Eye (tissue), 1 donor: ENCODE measurements at regions not wholly inside any gene's neighbourhood (a gene's known extent, or its start where the extent isn't known, plus 50 kb on each side); places are given as distances from the start of the nearest gene placed in this dataset.

ENCODE experiments used
- DNase-seq: peaks from one replicate; pipeline ENCODE4 v3.0.0-alpha.2; 2015

DNA sequence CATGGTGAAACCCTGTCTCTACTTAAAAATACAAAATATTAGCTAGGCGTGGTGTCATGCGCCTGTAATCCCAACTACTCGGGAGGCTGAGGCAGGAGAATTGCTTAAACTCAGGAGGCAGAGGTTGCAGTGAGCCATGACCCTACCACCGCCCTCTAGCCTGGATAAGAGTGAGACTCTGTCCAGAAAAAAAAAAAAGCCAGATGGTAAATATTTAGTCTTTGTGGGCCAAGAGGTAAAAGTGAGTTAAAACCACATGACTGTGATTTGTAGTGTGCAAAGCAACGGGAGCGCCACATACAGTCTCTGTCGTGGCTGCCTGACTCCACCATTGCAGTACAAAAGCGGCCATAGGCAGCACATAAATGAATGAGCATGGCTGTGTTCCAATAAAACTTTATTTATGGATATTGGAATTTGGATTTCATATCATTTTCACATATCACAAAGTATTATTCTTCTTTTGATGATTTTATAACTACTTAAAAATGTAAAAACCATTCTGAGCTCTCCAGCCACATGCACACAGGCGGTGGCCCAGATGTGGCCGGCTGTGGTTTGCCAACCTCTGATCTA lies 51.8 kb upstream of the CASZ1 start:
- DNase-seq, result no peak

DNA sequence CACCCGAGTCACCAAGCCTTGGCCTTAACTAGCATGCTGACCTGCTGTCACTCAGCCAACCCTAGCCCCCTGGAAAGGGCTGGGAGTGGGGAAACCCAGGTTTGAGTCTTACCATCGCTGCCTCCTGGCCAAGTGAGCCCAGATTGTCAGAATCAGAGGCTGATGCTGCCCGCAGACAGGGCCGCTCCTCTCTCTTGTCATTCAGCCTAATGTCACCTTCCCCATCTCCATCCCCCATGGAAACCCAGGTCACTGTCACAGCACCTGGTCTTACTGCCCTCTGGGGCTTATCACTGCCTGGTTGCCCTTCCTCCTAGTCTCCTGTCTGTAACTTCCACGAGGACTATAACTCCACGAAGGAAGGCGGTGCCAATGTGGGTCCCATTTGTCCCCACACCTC lies 53.6 kb upstream of the CASZ1 start:
- no peak for DNase-seq

DNA sequence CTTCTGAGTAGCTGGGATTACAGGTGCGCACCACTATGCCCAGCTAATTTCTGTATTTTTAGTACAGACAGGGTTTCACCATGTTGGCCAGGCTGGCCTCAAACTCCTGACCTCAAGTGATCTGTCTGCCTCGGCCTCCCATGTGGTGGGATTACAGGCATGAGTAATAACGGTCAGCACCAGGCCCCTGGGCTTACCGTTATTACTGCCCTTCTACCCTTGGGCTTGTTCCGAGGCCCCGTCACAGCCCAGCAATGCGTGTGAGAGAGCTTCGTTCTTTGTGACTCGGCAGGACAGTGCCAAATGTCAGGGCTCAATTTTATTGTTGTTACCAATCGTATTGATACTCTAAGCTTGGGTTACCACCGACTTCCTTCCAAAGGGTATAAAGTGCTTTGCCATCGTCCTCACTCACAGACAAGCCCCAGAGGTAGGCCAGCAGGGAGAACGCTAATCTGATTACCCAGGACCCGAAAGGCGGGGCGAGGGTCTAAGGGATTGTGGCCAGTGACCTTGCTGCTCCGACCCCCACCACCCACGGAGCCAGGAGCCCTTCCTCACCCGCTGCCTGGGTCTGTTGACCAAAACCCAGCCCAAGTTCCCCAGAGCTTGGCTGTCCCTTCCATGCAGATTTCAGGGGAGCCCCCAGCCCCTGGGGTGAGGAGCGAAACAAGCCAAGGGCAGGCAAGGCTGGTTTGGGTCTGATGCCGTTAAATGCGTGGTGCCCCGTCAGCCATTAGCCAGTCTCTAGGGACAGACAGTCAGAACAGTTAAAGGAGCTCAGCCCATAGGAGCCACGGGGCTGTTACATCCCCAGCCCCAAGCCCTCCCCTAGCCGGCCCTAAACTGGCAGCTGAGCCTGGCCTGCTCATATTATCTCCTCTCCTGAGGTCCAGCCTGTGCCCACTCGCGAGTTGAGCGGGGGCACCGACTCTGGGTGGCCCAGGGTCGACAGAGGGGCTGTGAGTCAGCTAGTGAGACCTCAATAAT lies 54.9 kb upstream of the CASZ1 start:
- peak; percentile 41 for DNase-seq

DNA sequence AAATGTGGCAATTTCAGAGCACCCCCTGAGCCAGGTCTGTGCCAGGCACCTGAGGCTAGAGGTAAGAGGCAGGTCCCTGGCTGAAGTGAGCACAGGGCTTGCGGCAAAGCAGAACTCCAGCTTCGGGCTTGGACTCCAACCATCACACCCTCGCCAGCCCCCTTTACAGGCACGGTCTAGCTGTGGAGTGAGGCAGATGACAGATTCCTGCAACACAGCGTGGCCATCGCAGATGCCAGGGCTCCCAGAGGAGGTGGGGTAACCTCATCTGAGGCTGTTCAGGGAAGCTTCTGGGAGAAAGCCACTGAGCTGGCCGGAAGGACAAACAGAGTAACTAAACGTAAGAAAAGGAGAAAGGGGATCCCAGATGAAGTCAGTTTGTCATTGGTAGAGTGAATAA lies 55.6 kb upstream of the CASZ1 start:
- no peak for DNase-seq

DNA sequence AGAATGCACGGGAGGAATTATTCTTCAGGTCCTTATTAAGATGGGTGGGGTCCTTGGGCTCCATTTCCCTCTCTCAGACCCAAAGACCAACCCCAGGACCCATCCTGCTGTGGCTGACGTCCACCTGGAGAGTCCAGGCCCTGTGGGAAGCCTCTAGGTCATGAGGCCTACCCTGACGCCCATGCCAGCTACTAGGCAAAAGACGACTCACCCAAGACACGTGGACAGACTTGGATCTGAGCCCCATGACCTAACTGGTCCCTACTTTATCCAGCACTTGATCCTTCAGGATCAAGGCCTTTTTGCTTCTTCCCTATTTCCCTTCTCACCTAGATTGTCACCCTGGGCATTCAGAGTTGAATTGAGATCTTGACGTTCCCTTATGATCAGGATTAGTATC lies 56.0 kb upstream of the CASZ1 start:
- no peak for DNase-seq

DNA sequence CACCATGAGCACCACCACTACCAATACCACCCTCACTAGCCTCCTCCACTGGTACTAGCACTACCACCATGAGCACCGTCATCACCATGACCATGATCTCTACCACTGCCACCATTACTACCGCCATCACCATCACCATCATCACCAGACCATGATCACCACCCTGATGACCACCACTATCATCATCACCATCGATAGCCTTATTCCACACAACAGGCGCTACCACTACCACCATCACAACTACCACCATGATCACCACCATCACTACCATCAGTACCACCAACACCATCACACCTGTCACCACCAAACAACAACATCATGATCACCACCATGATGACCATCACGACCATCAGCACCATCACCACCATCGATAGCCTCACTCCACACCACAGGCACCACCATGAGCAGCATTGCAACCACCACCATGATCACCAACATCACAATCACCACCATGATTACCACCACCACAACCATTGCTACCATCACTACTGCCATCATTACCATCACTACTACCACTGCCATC lies 56.6 kb upstream of the CASZ1 start:
- DNase-seq, result no peak

DNA sequence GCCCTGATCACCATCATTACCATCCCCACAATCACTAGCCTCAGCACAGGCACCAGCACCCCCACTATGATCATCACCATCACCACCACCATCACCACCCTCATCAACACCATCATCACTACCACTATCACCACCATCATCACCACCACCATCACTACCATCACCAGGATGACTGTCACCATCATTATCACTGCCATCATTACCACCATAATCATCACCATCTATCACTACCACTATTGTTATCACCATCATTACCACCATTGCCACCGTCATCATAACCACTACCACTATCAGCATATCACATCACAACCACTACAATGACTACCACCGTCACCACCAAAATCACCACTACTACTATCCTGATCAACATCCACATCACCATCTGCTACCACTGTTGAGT lies 57.3 kb upstream of the CASZ1 start:
- no peak for DNase-seq

DNA sequence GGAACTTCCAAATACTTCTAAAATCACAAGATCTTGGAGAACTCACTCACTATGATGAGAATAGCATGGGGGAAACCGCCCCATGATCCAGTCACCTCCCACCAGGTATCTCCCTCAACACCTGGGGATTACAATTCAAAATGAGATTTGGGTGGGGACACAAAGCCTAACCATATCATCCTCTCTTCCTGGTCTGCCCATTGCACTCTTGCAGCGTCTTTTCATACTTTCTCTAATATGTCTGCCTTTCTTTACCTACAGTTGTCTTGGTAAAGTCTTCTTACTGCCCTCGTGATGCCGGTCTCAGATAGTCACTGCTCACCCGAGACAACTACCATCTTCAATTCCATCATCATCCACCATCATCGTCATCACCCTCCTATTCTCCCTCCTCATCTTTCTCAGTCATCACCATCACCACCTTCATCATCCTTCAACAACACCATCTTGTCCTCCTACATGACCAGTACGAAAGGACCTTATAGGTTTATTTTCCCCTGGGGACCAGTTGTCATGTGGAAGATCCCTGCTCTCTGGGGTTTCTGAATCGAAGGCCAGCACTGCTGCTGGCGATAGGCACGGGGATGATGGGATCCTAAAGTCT lies 58.5 kb upstream of the CASZ1 start:
- DNase-seq, result no peak

DNA sequence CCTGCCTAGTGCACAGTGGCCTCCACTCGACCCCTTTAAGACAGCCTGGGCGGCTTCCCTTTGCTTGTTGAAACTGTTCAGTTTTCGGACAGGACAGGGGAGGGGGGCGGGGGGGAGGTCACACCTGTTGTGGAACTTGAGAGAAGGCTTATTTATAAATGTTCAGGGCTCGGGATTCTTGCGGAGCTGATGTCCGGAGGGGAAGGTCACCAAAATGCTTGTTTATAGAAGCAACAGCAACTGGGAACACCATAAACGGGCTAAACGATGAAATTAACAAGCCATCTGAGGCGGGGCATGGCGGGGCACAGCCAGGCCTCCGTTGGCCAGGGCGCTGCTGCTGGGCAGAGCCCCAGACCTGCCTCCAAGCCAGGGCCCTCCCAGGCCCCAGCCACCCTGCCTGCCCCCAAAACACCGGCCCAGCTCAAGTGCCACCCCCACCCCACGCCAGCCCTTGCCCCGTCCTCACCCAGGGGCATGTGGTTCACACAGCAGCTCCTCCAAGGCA lies 59.8 kb upstream of the CASZ1 start:
- DNase-seq, result no peak

DNA sequence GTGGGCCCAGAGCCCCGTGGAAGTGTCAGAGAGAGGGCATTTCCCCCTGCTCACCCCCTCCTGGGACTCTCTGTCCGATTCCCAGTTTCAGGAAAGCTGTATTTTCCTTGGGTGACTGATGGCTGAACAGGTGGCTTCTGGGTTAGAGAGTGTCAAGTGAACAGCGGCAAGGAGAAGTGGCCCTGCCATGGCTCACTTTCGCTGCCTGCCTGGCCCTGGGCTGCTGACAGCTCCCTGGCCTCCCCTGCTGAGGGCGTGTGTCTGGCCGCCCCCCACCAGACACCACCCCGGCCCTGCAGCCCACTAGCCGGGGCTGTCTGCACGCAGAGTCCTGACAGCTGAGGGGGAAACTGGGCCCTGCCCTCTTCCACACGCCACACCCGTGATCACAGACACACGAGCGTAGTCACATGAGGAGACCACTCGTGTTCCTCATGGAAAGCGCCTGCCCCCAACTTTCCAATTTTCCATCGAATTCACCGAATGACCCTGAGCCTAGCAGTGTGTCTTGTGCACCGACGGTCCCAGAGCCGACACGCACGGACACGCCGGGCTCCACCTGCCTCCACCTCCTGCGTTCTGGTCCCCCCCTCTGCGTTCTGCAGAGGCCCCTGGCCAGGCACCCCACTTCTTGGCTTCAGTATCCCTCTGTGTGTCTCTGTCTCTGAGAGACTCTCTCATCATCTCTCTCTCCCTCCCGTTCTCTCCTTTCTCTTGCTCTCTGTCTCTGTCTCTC lies 60.6 kb upstream of the CASZ1 start:
- DNase-seq, result no peak

DNA sequence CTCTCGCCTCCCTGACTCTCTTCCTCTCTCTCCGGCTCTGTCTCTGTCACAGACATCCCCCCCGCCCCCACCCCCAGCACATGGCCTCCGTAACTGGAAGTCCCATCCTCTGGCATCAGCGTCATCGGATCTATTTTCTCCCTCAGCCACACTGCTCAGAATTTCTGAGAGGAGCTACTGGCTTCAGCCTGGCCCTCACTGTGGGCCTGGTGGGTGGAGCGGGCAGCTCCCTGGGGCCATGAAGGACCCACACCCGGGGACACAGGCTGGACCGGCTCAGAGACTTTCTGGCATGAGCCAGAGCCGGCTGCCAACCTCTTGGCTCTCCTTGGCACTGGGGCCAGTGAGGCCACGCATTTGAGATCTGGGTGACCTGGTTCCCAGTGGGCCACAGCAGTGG lies 61.2 kb upstream of the CASZ1 start:
- DNase-seq, result no peak

DNA sequence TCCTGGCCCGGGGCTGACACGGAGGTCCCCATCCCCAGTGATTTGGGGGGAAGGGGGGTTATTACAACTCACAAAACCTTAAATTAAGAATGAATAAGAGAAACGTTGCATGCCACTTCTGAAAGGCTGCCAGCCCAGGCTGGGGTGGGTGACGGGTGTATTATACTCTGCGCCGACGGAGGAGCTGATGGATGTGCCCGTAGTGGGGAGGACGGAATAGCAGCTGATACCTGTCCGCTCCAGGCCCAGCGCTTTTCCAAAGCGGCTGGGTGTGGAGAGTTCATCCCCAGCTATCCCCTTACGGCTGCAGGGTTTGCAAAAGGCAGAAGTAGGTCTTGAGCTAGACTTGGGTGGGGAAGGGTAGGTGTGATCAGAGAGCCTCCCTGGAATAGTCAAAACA lies 63.8 kb upstream of the CASZ1 start:
- no peak for DNase-seq

DNA sequence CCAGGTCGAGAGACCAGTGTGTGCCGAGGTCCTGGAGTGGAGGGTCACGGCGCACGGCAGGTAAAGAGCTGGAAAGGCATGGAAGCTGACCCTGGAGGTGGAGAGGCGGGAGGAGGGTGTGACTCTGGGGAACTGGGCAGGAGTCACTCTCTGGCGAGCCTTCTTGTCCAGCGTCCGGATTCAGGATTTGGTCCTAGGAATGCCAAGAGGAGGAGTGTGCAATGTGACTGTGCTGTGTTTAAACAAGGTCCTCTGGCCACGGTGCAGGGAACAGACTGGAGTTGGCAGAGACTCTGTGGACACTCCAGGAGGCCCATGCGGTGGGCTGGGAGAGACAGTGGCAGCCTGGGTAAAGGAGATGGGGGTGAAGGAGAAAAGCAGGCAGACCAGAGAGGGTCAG lies 64.2 kb upstream of the CASZ1 start:
- no peak for DNase-seq

DNA sequence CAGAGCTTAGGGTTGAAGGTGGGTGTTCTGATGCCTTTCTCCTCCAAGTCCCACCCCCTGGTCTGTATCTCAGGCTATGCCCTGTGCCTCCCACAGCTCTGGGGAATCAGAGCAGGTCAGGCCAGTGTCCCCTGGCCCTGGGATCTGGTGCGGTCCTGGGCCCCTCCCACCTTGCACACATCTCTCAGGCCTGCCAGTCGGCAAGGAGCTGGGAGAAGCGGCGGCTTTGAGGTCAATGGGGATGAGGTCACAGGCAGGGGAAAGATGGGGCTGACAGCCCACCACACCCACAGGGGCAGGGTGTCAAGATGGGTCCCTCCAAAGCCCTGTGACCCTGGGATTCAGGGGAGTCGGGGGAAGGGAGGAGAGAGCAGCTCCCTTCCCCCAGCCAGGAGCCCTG lies 65.4 kb upstream of the CASZ1 start:
- no peak for DNase-seq

DNA sequence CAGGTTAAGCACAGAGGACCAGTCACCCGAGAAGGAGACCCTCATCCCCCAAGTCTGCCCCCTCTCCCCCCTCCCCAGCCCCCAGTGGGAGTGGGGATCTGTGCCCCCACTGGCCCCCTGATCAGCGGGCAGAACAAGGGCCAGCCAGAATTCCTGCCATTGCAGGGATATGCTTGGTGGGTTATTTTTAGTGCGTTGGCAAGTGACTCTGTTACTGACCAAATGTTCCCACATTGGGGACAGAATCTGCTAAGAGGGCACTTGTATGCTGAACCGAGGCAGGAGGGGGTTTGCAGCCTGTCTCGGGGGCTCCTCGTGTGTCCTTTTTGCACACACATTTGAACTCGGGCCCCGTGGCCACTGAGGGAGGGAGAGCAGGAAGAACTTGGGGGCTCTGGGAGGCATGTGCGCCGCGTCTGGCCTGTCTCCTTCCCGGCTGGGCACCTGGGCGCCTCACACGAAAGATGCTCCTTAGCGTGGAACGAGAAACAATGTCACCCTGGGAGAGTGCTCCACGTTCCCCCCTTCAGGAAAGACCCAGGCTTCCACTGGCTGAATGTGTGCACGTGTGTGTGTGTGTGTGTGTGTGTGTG lies 66.4 kb upstream of the CASZ1 start:
- DNase-seq, result no peak

DNA sequence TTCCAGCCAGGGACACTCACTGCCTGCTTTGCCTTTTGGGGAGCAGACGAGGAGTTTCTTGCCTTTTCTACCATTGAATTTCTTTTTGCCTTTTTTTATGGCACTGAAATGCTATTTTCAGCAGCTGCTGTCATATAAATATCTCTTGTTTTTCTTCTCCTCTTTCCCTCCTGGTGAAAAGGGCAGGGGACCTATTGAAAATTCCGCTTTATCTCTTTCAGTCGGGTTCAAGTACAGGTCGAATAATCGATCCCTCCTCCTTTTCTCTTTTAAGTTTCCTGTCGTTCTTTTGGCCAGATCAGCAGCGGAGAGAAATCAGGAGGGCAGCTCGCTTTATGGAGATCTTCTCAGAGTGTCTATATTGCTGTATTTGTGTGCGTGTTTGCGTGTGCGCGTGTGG lies 67.4 kb upstream of the CASZ1 start:
- no peak for DNase-seq

DNA sequence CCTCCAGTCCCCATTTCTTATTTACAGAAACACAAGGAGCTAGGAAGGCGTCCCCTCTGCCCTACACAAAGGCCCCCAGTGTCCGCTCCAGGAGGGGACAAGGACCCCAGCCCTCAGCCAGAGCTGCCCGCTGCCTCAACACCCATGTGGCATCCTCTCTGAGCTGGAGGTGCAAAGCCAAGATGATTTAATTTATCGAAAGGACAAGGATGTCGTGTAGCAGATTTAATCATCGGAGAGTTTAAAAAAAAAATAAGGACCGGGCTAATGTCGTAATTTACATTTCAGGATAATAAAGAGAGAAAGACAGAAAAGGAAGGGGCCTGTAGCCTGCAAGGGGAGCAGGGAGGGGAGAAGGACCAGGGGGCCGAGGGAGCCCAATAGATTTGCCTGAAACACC lies 68.3 kb upstream of the CASZ1 start:
- DNase-seq, result peak; percentile 14

DNA sequence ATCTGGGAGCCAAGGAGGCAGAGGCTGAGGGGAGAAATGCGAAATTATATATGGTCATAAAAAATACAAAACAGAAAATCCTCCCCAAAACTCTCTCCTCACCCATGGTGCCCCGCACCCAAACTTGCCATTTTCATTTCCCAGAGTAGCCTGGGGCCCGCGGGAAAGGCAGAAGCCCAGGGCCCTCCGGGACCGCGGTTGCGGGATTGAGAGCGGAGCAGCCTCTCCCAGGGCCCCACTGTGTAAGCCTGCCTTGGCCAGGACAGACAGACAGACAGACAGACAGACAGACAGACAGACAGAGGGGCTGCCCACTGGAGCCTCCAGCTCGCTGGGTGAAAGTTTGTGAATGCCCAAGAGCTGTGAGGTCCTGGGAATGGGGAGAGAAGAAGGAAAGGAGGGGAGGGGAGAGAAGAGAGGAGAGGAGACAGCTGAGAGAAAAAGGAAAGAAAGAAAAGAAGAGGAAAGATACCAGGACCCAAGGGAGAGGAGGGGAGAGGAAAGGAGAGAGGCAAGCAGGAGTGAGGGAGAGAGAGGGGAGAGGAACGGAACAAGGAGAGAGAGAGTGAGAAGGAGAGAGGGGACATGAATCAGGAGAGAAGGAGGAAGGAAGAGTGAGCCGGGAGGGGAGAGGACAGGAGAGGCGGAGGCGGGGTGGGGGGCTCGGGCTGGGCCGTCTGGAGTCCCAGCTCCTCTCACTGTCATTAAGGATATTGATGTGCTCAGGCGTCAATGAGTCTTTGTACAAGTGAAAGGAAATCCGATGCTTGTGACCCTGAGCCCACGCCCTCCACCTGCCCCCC lies 69.3 kb upstream of the CASZ1 start:
- peak; percentile 61 for DNase-seq

DNA sequence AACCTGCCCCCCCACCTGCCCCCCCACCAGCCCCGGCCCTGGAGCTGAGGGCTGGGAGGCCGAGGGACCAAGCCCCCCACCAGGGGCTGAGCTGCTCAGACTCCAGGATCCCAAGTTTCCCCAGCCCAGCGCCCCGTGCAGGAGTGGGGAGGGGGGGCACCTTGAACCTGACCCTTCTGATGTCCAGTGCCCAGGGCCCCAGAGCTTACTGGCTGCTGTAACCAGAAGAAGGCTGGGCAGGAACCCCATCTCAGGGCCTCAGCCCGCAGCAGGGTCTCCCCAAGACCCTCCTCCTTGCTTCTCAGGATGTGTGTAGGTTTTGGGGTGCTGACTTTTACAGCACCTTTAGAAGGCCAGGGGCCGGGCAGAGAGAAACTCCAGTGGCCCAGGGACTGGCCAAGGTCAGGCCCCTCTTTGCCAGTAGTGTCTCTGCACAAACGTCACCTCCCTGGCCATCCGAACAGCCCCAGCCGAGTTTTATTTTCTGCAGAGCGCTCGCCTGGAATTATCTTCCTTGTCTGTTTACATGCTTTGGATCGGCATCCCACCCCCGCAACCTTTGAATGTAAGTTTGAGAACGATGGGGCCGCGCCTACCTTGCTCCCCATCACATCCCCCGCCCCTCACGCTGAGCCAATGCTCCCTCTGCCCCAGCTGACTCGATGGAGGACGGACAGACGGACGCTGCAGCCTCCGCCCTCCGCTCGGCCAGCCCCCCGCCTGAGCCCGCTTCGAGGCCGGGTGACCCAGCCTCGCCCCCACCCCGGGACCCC lies 70.1 kb upstream of the CASZ1 start:
- DNase-seq, result peak; percentile 76

DNA sequence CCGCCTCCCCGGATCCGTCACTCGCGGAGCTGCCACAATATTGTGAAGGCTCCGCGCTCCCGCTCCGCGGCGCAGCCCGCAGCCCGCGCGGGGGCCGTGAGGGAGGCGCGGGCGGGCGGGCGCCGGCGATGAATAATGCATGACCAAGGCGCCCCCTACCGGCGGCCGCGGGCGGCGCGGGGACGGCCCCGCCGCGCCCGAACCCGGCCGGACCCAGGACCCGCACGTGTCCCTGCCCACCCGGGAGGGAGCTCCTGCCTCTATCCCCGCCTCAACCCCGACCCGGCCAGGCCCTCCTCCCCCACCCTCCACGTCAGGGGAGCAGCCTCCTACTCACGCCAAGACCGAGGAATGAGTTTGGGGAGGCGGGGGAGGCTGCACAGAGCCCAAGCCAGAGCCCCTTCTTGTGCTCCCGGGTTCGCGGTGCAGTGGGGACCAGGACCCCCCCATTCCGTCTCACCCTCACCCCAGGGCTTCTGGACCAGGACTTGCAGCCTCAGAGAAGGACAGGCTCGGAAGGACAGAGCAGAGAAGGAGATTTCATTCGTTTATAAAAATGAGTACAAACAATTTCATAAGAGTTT lies 70.8 kb upstream of the CASZ1 start:
- peak; percentile 86 for DNase-seq
